ENCODE measurements at regions not wholly inside any gene's neighbourhood (a gene's known extent, or its start where the extent isn't known, plus 50 kb on each side); places are given as distances from the start of the nearest gene placed in this dataset.

GRCh38 chr19:46911456-46911855 is 50.7 kb downstream of the ARHGAP35 start:
- DNase-seq (ENCODE audit: low read depth in 2 of 2) = no peak

DNA sequence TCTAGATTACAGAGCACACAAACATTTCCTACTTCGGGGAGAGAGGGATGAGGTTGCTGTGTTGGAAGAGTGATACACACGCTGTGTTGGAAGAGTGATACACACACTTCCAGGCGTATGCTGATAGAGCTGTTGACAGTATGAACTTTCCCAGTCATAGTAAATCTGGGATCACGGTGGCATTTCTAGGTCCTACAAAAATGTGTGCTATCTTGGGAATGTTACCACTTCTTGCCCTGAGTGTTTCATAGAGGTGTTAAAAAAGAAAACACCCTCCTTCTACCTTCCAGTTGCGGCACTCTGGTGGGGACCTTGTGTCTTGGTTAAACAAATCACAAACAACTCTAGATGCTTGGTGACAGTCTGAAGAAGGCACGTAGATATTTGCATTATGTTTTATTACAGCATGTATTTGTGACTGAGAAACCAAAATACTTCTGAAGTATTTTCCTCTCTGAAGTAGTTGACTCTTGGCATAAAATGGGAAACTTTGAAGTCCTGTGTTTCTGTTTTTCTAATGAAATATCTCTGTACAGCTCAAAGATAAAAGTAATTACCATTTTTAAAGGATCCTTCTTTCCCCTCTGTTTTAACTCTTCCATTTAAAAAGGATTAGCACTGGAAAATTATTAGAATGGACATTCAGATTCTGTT is 52.5 kb downstream of the ARHGAP35 start:
- no peak for DNase-seq (ENCODE audit: low read depth in 2 of 2)

GRCh38 chr19:46913852-46914430 is 53.1 kb downstream of the ARHGAP35 start:
- no peak for DNase-seq (ENCODE audit: low read depth in 2 of 2)

- no peak for DNase-seq (ENCODE audit: low read depth in 2 of 2)
Measured at GRCh38 chr19:46915386-46915785, 54.6 kb downstream of the ARHGAP35 start.

GRCh38 chr19:46917002-46917401 is 56.2 kb downstream of the ARHGAP35 start:
- no peak for DNase-seq (ENCODE audit: low read depth in 2 of 2)

- no peak for DNase-seq (ENCODE audit: low read depth in 2 of 2)
Measured at GRCh38 chr19:46919324-46919723, 58.5 kb downstream of the ARHGAP35 start.

GRCh38 chr19:46920362-46920761 is 59.6 kb downstream of the ARHGAP35 start:
- DNase-seq (ENCODE audit: low read depth in 2 of 2) = no peak

DNA sequence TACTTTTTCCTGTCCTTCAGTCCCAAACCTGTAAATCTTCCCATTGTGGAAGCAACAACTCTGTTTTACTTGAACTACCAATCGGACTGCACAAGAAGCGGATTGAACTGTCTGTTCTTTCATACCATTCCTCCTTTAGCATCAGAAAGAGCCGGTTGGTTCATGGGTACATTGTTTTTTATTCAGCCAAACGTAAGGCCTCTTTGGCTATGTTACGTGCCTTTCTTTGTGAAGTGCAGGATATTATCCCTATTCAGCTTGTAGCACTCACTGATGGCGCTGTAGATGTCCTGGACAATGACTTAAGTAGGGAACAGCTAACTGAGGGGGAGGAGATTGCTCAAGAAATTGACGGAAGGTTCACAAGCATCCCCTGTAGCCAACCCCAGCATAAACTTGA is 60.3 kb downstream of the ARHGAP35 start:
- DNase-seq (ENCODE audit: low read depth in 2 of 2) = no peak

DNA sequence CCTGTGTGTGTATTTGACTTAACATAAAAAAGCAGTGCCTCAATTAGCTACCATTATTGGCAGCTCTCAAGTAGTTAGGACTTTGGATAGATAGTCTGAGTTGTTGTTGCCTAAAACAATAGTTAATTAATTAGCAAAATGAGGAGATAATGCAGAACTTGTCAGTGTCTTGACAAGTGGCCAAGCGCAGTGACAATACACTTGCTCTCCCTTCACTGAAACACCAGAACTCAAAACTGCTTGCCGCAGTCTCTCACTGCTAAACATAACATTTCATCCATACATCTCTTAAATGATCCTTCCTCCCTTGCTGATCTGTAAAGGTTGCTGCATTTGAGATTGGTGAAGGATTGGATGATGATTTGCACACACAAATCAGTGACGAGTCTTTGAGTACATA is 61.7 kb downstream of the ARHGAP35 start:
- no peak for DNase-seq (ENCODE audit: low read depth in 2 of 2)

DNA sequence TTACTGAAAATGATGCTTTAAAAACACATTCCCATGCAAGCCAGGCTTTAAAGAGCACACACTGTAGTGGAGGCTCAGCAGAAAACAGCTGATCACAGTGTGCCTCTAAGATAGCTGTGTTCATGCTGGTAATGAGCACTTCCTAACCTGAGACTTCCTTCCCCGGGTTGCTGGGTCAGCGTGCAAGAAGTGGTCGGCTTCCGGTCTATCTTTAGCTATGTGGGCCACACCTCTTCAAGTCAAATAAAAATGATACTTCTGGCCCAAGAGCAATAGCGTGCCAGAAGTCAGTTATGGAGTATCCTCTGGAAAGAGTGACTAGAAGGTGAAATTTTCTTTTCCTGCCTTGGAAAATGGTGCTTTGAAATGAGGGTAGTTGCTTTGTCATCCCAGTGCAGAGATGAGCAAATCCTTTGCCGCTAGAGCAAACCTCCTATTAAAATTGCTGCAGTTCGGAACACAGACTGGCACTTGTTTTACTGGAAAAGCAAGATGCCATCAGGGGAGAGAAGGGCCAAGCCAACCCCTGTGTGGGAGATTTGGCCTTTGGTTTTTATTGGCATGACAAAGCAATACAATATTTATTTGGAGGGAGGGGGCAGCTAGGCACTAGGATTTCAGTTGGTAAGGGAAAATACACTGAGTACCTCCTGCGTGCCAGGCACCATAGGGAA is 64.2 kb downstream of the ARHGAP35 start:
- no peak for DNase-seq (ENCODE audit: low read depth in 2 of 2)

DNA sequence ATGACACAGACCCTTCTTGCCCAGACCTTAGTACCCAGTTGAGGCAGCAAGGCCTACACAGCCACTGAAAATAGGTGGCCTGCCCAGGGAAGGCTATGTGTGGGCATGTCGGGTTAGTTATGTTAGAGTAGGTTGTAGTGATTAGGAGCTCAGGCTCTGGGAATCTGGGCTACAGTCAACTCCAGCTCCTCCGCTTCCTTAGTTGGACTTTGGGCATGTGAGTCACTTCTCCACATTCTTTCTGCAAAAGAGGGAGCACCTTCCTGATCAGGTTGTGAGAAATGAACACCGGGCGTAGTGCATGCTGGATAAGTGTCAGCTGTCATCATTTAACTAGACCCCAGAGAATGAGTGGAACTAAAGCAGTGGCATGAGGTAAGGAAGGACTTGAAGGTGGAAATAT is 64.8 kb downstream of the ARHGAP35 start:
- DNase-seq (ENCODE audit: low read depth in 2 of 2) = no peak

- DNase-seq (ENCODE audit: low read depth in 2 of 2) = no peak
Measured at GRCh38 chr19:46926170-46927071, 65.6 kb downstream of the ARHGAP35 start.

DNA sequence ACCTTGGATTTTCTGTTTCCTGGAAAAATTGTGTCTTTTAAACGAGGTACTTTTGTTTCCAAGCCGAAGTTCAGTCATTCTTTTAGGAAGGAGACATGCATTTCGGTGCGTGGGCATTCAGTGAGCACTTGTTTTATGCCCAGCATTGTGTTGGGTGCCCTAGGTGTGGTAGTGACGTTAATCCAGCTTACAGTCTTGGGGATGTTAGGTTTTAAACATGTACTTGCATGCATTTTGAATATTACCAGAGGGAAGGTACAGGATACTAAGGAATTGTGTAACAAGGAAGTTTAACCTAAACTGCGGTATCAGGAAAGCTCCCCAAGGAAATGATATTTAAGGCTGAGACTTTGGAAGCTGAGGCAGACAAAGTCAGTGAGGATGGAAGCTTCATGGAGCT is 66.3 kb downstream of the ARHGAP35 start:
- no peak for DNase-seq (ENCODE audit: low read depth in 2 of 2)

DNA sequence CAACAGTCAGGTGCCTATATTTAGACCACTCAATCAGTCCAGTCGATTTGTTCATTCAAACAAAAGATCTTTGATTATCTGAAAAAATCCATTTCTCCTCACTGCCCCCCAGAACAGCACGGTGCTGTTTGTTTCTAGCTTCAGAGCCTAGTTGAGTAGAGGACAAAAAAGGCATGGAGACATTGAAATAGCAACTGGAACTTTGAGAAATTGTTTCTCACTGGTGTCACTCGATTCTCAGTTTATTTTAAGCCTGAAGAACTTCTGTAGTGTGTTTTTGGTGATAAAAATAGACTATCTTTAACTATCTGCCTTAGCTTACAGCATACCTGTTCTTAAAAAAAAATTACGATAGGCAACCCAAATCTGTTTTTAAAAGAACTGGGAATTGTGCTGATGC is 67.1 kb downstream of the ARHGAP35 start:
- DNase-seq (ENCODE audit: low read depth in 2 of 2) = no peak

DNA sequence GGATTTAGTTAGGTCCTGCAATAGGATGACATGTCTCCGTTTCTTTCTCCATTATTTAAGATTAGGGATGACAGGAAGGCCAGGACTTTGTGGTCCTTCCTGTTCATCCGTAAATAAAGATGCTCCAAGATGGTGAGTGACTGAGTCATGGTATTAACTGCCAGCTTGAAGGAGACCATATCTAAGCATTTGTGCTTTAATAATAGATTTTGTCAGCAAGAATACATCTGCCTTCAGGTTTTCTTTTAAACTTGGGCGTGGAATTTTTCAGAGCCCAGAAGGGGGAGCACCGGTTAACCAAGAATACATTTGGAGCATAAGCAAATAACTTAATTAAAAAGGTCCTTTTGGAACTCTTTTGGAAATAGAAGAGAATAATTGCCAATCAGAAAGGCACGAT is 68.2 kb downstream of the ARHGAP35 start:
- DNase-seq (ENCODE audit: low read depth in 2 of 2) = no peak

GRCh38 chr19:46931202-46931601 is 70.4 kb downstream of the ARHGAP35 start:
- DNase-seq (ENCODE audit: low read depth in 2 of 2) = no peak

DNA sequence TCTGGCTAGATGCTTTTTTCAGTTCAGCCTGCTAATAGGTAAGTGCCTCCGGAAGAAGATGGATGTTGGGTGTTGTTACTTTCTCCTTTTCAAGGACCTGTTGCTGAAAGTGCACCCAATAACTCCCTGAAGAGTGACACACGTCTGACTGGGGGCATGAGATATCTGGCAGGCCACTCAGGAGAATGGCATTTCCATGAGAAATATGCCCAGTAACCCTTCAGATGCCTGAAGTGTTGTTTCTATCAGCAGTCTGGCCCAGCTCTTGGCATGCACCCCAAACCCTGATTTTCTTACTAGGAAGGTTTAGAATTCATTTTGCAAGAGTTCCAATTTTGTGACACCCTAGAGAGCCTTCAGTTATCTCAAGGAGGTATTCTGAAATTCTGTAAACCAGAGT is 71.5 kb downstream of the ARHGAP35 start:
- DNase-seq (ENCODE audit: low read depth in 2 of 2) = no peak

GRCh38 chr19:46935066-46935663 is 74.4 kb downstream of the ARHGAP35 start:
- DNase-seq (ENCODE audit: low read depth in 2 of 2) = no peak

DNA sequence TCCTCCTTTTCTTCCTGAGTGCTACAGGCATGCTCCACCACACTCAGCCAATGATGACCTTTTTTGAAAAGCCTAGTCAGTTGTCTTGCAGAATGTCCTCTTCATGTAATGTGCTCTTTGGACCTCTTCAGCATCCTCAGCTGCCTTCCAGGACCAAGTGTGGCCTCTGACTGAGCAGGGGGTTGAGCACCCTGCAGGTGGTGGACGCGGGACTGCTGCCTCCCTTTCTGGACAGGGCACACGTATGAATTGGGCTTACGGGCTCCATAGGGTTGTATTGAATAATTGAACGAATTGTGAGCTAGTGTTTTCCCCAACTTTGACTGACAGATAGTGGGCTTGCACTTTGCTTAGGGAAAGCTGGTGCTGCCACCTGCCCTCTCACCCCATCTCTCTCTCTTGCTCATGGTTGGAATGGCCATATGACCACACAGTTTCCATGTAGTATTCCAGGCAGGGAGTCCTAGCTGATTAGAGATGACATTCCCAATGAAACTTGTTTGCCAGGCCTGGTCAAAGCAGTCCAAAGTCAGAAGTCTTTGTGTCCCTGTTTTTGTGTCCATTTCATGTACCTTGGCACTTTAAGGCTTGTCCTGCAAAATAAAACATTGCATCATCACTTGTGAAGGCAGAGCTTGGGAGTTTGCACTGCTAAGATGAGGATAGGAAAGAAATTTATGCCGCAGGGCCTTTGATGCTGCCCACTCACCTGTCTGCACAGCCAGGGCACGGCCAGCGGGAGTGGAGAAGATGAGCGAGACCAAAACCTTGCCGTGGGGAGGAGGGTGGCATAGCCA is 76.3 kb upstream of the NPAS1 start:
- no peak for DNase-seq (ENCODE audit: low read depth in 2 of 2)

- DNase-seq (ENCODE audit: low read depth in 2 of 2) = no peak
Measured at GRCh38 chr19:46944123-46944748, 75.4 kb upstream of the NPAS1 start.

All from activated CD8-positive, alpha-beta memory T cell treated with anti-CD3 and anti-CD28 coated beads for 4 hours (primary cell).